HG03442 (cell line): ENCODE measurements at regions not wholly inside any gene's neighbourhood (a gene's known extent, or its start where the extent isn't known, plus 50 kb on each side); places are given as distances from the start of the nearest gene placed in this dataset.

Experiments
- ATAC-seq: cut with Tn5 transposase; IDR thresholded peaks from one replicate; pipeline ENCODE4 v1.9.1; 2021; ENCODE audit warnings: mild to moderate bottlenecking, moderate library complexity; ENCODE audit not compliant: unreplicated experiment

DNA sequence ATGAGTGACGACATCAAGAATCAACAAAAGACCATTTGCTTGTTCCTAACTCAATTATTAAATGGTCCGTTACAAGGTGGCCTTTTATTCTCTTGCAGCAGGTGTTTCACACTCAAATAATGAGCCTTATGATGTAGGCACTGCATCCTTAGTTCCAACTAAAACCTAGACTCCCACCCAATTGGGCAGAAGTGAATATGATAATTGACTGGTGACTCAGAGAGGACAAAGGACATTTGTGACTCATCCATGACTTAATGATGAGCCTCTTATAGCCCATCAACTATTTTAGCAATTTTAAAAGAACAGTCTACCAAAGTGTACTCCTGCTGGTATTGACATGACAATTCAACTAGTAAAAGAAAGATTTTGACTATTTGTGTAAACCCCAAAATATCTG, 1027.8 kb upstream of the PHF14 start:
- no peak for ATAC-seq

DNA sequence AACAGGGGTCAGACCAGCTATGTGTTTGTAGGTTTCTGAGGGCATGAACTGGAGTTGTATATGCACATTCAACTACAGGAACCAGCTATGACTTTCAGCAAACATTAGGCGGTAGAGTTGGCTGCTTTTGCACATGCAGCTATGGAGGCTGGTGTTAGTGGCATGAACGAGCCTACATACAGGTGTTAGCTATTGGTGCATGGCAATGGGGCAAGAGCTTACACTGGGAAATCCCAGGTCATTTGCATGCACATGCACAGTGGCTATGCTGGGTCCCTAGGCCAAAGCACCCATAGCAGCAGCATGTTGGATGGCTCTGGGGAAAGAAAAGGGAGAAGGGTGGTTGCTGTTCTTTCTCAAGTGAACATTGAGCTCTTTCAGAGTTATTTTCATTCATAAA, 1018.5 kb upstream of the PHF14 start:
- no peak for ATAC-seq

DNA sequence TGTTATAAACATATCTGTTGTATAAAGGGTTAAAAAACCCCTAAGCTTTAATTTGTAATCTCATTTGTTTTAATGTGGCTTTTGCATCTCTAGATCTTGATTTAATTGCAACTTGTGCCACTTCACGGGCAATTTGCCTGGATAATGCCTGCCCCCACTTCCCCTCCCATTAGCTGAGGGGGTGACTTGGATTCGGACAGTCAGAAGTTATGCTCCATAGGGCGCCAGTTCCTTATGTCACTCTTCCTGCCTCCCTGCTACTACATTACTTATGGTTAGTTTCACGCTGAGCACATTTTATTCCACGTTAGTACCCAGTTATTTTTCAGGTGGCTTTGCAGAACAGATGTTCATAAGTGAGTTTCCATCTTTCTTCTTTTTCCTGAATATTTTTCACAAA, 1015.2 kb upstream of the PHF14 start:
- no peak for ATAC-seq

DNA sequence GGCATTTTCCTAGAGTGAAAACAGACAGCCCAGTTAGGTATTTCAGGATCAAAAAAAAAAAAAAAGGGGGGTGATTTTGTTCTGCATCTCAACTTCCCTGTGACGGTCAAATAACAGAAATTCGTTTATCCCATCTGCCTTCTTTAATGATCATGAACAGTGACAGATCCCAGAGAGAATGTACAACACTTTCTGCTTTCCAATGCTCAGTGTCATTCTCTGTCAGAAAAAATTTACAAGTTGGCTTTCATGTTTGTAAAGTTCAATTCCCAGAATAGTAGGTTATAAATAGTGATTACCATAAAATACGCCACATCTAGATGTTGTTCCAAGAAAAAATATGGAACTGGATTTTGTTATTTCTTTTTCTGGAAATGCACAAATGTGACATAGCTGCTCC, 1013.2 kb upstream of the PHF14 start:
- ATAC-seq: no peak

DNA sequence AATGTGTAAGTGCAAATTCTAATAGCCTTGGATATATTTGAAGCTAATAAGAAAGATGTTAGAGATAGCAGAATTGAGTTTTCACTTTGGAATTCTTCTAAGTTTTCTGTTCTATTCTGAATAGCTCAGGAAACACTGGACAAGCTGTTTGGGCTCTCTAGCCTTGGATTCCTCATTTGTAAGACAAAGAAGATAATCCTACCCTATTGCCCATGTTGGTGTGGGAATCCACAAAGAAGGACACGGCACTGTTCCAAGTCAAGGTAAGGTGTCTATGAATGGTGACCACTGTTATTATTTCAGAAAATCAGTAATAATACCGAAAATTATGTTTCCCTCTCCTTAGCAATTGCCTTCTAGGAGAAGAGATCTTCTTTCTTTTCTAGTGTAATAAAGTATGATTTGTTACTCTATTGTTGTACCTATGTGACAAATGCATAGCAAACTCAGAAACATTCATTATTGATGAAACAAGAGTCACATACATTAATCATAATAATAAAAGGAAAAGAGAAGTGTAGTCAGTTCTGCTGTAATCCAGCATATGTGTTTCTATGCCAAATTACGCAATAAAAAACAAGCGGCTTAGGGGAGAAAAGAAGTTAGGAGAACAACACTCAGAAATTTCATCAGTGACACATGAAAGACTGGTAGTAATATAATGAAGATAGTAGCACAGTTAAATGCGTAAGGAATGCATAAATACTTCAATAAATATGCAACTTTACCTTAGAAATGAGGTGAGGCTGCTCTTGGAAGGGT, 1012.3 kb upstream of the PHF14 start:
- no peak for ATAC-seq

DNA sequence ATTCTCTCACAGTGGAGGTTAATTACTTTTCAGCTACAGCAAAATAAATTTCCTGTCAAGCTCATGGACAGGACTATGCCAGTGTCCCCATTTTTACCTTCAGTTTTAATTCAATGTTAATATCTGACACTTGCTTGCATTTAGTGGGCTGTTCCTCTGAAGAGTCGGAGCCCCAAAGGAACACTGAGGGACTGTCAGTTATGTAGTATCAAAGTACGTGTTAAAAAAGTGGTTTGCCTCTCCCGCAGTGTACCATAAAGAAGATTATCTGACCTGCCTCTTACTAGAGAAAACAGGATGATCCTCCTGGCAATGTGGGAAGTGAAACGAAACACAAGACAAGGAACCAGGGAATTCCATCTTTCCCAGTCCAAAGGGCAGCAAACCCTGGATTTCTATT, 1010.9 kb upstream of the PHF14 start:
- ATAC-seq: no peak

DNA sequence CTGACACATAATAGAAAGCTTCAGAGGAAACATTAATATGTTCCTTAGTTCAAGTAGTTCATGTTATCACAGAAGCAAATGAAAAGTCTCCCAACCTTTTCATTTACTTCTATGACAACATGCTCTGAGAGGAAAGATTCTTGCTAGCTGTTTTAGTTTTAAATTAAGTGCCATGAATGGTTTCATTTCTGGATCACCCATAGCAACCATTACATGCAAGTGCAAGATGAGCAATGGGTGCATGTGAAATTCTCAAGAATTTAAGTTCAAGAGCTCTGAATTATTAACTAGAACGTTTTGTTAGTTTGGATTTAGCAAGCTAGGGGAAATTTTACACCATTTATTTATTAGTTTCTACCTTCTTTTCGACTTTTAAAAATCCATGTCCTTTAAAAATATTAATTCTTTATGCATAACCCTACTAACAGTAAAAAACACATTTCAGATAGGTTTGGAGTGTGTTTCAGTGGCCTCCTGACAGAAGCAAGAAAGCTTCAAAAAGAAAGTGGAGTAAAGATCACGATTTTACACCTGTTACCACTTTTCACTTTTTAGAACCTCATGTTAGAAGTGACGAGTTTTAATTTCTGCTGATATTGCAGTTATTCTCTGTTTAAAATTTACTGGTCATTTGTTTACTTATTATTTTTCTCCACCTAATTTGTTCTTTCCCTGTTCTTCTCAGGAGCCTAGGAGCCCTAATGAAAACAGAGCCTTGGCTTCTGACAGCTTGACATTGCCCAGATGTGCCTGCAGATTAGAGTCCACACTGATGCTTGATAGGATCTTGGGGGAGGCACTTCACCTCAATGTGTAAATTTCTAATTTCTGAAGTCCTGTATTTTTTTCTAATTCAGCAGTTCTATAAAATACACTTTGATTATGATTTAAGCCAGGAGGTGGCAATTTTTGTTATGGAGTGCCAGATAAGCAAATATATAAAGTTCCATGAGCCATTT, 995.3 kb upstream of the PHF14 start:
- ATAC-seq: no peak

DNA sequence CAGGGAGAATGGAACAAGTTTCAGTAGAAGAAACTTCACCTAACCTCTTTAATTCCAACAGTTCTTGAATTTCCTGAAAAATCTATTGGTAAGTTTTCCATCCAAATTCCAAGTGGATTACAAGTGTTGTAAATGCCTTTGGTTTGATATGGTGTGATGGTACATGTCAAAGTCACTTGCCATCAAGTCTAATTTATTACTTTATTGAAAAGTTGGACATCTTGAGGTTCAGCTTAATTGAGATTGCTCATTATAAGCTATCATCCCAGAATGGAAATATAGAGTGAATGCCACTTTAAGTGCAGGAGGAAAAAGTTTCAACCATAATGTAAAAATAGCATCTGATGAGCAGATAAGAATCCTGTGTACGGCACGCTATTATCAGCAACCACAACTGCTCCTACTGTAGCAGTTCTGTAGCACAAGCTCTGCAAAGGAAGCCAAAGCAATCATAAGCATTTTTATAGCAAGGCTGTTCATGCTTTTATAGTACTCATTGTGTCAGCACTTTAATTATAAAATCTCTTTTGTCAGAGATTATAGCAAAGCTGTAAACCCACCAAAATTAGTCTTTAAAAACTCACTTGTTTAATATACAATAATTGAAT, 991.8 kb upstream of the PHF14 start:
- no peak for ATAC-seq

DNA sequence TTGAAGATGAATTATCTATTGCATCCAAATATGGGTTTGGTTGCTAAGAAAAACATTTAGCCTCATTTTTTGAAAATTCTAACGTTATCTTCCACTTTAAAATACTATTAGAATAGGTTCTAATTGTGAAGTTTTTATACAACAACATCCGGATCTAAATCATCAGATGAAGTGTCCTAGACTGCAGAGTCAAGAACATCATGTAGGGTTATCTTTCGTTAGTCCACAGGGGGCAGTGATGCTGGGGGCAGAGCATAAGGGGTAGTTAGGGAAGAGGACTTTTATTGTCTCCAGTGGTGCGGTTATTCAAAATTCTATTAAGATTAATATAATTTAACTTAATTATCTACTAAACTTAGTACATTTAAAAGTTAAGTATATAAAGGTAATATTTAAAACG, 990.6 kb upstream of the PHF14 start:
- no peak for ATAC-seq

DNA sequence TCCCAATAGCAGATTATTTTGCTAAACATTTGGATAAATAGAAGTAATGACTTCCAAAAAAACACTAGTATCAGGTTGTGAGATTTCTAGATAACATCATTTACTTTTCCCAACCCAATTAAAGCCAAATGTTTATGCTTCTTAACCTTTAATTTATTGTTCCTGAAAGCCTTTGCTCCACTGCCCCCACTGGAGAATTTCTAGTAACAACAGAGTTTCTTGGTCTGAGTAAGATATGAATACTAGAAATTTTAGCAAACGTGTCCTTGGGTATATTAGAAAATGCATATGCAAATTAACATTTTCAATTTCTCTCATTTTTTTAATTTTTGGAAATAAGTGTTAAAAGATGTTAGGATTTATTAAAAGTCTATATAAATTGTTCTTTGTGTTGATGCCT, 958.0 kb upstream of the PHF14 start:
- ATAC-seq: no peak

DNA sequence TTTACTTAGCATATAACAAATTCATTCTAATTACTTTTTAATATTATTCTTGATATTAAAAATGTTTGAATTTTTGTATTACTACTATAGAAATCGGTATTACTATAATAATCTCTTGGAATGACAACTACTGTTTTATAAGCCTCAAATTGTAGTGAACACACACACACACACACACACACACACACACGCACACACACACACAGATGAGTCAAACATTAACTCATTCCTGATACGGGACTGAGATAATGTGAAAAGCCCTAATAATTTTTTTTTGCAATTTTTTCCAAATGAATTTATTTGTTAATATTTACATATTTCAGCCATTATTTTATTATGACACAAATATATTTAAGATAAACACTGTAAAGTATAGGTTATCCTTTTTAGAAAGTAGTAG, 951.2 kb upstream of the PHF14 start:
- ATAC-seq: no peak

DNA sequence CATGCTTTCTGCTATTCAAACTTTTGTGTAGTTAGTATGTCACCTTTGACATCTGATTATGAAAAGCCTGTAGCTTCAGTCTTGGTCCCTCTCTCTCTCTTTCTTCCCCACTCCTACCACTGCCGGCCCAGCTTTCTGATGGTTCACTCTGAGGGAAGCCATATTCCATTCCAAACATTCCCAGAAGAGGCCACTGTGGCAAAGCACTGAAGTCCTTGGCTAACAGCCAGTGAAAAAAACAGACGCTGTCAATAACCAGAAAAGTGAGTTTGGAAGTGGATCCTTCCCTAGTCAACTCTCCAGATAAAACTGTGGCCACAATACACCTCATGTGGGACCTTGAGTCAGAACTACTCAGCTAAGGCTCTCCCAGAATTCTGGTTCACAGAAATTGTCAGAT, 950.7 kb upstream of the PHF14 start:
- no peak for ATAC-seq

DNA sequence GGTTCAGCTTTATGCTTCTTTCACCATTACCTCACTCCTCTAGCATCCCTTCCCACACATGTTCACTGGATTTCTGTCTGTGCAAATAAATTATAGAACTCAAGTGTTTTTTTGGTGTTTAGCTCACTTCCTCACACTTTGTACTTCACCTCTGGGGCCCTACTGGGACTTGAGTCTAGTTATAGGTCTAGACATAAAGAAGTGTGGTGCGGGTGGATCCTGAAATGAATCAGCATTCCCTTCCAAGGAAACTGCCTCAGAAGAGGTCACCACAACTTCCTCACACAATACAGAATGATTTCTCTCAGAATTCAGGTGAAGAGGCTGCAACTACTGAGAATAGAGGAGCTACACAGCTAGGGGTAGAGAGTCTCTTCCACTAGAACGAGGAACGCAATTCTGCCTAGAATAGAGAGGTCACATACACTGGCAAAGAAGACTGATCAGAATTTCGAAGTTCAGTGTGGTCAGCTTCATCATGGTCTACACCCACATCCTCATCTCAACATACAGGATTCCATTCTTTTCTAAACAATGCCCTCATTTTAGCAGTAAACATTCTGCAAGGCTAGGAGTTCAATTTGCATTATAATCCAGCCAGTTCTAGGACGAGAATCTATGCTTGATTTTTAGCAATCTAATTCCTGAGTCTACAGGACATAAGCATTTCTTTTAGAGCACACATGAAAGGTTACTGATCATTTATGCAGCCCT, 938.7 kb upstream of the PHF14 start:
- ATAC-seq: no peak

DNA sequence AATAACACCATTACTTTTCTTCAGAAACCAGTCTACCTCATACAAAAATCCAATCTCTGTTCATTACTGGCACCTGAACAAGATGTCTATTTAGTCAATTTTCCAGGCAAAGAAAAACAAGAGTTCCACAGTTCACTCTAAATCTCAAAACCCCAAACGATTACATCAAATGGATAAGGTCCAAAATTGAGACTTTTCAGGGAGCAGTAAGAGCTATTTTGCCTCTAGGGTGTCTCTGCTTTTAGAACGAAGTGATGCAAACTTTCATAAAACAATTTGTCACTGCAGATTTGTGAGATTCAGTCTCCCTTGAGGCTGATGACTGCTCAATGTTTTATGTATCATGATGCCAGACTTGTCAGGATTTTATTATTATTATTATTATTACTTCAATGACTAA, 937.0 kb upstream of the PHF14 start:
- no peak for ATAC-seq

DNA sequence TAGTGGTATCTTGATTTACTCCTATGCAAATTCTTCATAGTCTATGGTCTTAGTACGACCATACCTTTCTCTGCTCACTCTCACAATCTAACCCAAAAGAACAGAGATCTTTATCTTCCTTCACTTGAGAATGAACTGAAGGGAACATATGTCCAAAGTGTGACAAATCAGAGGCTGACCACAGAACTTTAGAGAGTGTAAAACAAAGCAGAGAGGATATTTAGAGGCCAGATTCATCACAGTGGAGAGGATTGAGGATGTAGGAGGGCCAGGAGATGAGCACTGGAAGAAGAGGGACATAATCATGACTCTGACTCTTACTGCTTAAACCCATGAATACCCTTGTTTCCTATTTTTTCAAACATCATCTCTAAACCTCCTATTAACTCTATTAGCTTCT, 935.3 kb upstream of the PHF14 start:
- no peak for ATAC-seq

DNA sequence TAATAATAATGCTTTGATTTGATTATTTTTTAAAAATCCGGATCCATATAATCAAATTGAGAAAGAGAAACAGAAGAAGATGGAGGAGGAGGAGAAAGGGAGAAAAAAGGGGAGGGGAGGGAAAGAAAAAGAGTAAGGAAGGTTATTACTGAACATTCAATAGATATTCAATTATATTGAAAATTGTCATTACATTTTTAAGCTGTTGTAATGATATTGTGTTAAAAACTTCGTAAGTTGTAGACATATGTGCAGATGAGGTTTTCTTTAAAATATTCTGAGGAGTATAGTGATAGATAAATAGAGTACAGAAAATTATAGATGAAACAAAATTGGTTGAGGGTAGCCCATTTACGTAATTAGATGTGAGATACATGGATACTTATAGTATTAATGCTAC, 933.0 kb upstream of the PHF14 start:
- no peak for ATAC-seq

DNA sequence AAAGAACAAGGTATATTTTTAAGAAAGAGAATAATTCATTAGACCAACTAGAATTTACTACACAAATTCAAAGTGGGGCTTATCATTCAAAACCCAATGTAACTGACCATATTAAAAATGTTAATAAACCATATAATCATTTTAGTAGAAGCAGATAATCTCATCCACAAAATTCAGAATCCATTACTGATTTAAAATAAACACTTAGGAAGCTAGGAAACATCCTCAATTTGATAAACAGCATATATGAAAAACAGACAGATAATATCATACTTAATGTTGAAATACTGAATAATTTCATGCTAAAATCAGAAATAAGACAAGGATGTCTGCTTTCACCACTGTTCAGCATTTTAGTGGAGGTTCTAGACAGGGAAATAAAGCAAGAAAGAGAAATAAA, 902.8 kb upstream of the PHF14 start:
- no peak for ATAC-seq

DNA sequence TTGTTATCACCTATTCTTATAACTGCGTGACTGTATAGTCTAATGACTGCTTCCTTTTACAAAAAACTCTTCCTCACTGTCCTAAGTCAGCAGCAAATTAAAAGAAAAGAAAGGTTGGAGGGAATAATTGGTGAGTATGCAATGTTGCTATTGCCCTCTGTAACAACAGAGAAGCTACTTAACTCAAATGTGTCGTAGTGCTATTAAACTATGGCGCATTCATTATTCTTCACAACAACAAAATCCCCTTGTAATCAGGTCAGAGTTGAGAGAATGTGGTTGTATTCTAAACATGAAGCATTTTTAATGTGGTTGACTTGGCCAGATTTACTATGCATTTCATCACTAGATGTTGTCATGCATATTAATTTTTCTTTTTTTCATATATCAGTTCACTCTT, 897.8 kb upstream of the PHF14 start:
- ATAC-seq: no peak

DNA sequence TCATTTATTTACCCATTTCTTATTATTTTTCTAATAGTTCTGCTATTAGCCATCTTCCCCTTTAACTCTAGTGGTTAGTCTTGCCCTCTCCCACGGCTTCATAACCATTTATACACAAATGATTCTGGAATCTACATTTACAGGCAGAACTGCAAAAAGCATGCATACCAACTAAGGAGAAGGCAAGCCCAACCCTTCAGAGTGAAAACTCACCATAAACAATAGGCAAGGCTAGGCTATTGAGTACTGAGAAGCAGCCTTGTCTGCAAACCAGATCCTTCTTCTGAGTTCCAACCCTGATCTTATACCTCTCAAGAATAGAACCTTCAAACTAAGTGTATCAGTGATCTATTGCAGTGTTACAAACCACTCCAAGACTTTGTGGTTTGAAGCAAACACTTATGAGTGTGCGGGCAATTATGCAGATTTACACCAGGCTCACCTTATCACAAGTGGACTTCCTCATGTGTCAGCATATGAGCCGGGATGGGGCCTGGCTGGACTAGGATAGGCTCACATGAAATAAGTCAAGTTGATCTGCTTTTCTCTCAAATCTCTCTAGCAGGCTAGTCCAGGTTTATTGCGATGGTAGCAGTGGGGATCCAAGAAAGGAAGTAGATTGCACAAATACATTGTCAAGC, 896.9 kb upstream of the PHF14 start:
- ATAC-seq: no peak

DNA sequence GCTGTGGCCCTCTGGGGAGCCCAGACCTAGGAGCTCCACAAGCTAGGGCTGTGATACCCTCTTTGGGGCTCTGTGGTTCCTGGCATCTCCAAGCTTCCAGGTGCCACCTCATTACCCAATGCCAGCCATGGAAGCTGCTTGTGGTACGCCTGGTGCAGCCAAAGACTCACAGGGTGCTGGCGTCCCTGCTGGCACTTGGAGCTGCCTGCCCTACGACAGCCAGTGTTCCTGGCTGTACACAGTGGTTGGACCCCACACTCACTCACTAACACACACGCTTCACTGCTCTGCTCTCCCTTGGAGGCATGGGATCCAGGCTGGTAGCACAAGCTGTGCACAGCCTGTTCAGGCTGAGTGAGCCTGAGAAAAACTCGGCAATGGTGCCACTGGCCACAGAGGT, 894.1 kb upstream of the PHF14 start:
- ATAC-seq: no peak

DNA sequence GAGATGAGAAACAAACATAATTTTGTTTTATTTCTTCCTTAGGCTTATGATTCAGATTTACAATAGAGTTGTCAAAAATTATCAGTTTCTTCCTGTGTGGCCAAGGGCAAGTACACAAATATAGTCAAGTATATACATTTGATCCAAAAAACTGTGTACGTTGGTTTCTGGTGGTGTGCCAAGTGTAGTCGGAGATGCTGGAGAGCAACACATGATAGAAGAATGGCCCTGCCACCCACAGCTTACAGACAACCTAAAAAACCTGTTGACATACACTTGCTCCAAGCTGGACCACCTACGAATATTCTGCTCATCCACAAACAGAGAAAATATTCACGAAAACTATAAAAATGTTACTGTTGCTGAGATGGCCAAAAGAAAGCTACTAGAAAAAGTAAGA, 890.8 kb upstream of the PHF14 start:
- ATAC-seq: no peak
